GM19239 (cell line): ENCODE measurements at regions not wholly inside any gene's neighbourhood (a gene's known extent, or its start where the extent isn't known, plus 50 kb on each side); places are given as distances from the start of the nearest gene placed in this dataset.
"Not testable (repeated sequence)": the region's sequence is repeated elsewhere in the genome, so short reads cannot be mapped to it uniquely, and the experiment has no call there.

Source experiments
- DNase-seq: peaks from one replicate; pipeline ENCODE4 v3.0.0; 2011; ENCODE audit warnings: low spot score; ENCODE audit not compliant: insufficient read length
- FAIRE-seq: peaks from 2 replicates; lab custom pipeline; 2011; peaks lifted over from hg19 to GRCh38; lab: Jason Lieb, UNC

GRCh38 chr20:53658973-53659372 lies 65.3 kb upstream of the ZNF217 start:
- FAIRE-seq = no peak
- DNase-seq = no peak

- FAIRE-seq (no peak), DNase-seq (no peak)
These were observed 64.7 kb upstream of the ZNF217 start for GRCh38 chr20:53658322-53658721.

GRCh38 chr20:53657732-53658131 lies 64.1 kb upstream of the ZNF217 start:
- DNase-seq (no peak), FAIRE-seq (no peak)

GRCh38 chr20:53657279-53657678 lies 63.6 kb upstream of the ZNF217 start:
- FAIRE-seq (peak; percentile 74), DNase-seq (no peak)

GRCh38 chr20:53656293-53657202 lies 62.9 kb upstream of the ZNF217 start:
- DNase-seq (no peak), FAIRE-seq (peak; percentile 80)

GRCh38 chr20:53655625-53656292 lies 62.1 kb upstream of the ZNF217 start:
- FAIRE-seq = no peak
- no peak for DNase-seq

- peak; percentile 85 for FAIRE-seq
- no peak for DNase-seq
These were observed 61.4 kb upstream of the ZNF217 start for GRCh38 chr20:53654932-53655624.

- not testable (repeated sequence) for FAIRE-seq, DNase-seq
These were observed 60.9 kb upstream of the ZNF217 start for GRCh38 chr20:53654521-53654920.

GRCh38 chr20:53652859-53653517 lies 59.3 kb upstream of the ZNF217 start:
- DNase-seq (no peak), FAIRE-seq (no peak)

GRCh38 chr20:53652090-53652858 lies 58.6 kb upstream of the ZNF217 start:
- DNase-seq (no peak), FAIRE-seq (peak; percentile 86)

GRCh38 chr20:53649493-53649892 lies 55.9 kb upstream of the ZNF217 start:
- not testable (repeated sequence) for FAIRE-seq, DNase-seq

GRCh38 chr20:53647286-53647821 lies 53.7 kb upstream of the ZNF217 start:
- FAIRE-seq (no peak), DNase-seq (no peak)

- DNase-seq (no peak), FAIRE-seq (no peak)
These were observed 52.9 kb upstream of the ZNF217 start for GRCh38 chr20:53646550-53646949.

- FAIRE-seq (no peak), DNase-seq (no peak)
These were observed 51.9 kb upstream of the ZNF217 start for GRCh38 chr20:53645582-53645897.

- DNase-seq, FAIRE-seq: not testable (repeated sequence)
These were observed 50.5 kb upstream of the ZNF217 start for GRCh38 chr20:53644108-53644507.
